Suprapubic skin (tissue), 4 donors: ENCODE measurements at regions not wholly inside any gene's neighbourhood (a gene's known extent, or its start where the extent isn't known, plus 50 kb on each side); places are given as distances from the start of the nearest gene placed in this dataset.

Experiments used
- POLR2A ChIP-seq, 2 donors: fragments of 450-650 bp; IDR thresholded peaks; one replicate each; pipeline ENCODE4 v1.6.1; 2017; ENCODE audit warnings: antibody characterized with exemption in 2 of 2, mild to moderate bottlenecking in 2 of 2, moderate library complexity in 2 of 2
- POLR2AphosphoS5 ChIP-seq, 3 donors: sonication (generic); formaldehyde crosslinking; IDR thresholded peaks; one replicate each; pipeline ENCODE4 v1.6.1; 2017; ENCODE audit warnings: antibody characterized with exemption in 3 of 3
- TF ChIP-seq, protein P1 (sequence below), 2 donors: fragments of 200-600 bp in 1 of 2; fragments of 450-650 bp in 1 of 2; sonication (generic) in 1 of 2; IDR thresholded peaks; one replicate each; pipeline ENCODE4 v1.5.1; 2016 to 2019; ENCODE audit warnings: antibody characterized with exemption in 2 of 2, mild to moderate bottlenecking in 1 of 2, moderate library complexity in 1 of 2

DNA sequence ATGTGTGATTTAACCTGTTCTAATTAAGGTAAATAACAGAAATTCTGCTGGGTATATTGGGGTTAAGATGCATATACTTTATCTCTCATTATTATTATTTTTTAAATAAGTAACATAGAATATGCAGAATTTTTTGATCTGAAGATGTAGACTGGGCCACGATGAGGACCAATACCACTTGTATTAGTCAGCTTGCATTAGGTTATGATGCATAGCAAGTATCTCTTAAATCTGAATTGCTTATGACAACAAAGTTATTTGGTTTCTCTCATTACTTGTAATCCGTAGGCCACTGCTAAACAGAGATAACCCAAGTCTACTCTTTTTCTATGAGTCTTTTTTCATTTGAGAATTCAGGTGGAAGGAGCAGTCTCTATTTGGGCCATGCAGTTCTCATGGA is 145.5 kb upstream of the NOVA1 start:
- TF ChIP-seq POLR2AphosphoS5 (IDR thresholded peaks at IDR 0.05): no peak
- no peak for TF ChIP-seq POLR2A (IDR thresholded peaks at IDR 0.05)
- TF ChIP-seq, protein P1, sequence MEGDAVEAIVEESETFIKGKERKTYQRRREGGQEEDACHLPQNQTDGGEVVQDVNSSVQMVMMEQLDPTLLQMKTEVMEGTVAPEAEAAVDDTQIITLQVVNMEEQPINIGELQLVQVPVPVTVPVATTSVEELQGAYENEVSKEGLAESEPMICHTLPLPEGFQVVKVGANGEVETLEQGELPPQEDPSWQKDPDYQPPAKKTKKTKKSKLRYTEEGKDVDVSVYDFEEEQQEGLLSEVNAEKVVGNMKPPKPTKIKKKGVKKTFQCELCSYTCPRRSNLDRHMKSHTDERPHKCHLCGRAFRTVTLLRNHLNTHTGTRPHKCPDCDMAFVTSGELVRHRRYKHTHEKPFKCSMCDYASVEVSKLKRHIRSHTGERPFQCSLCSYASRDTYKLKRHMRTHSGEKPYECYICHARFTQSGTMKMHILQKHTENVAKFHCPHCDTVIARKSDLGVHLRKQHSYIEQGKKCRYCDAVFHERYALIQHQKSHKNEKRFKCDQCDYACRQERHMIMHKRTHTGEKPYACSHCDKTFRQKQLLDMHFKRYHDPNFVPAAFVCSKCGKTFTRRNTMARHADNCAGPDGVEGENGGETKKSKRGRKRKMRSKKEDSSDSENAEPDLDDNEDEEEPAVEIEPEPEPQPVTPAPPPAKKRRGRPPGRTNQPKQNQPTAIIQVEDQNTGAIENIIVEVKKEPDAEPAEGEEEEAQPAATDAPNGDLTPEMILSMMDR (IDR thresholded peaks at IDR 0.05): no peak
